ENCODE measurements at regions not wholly inside any gene's neighbourhood (a gene's known extent, or its start where the extent isn't known, plus 50 kb on each side); places are given as distances from the start of the nearest gene placed in this dataset.

GRCh38 chr2:151038516-151038915 is 223.1 kb downstream of the RBM43 start:
- Histone ChIP-seq H3K79me2 (no peaks in the 10 kb centered on the region), H3K9ac (no peak overlapping the region), H3K27ac (no peak overlapping the region), H3K27me3 (ENCODE audit: control insufficient read depth, insufficient read depth, low read length) (no peaks in the 10 kb centered on the region), H3K9me3 (ENCODE audit: control insufficient read depth, low read length) (no peaks in the 10 kb centered on the region), H3K4me1 (no peaks in the 10 kb centered on the region), H3K36me3 (ENCODE audit: control insufficient read depth, insufficient read depth, low read length) (no peaks in the 10 kb centered on the region), H2AFZ (no peak overlapping the region), H3K4me2 (ENCODE audit: low read length) (no peak overlapping the region), H3K4me3 (ENCODE audit: low read depth, low read length) (no peak overlapping the region)
- TF ChIP-seq CTCF (IDR thresholded peaks at IDR 0.05) = no peak

- Histone ChIP-seq H3K27me3 (ENCODE audit: control insufficient read depth, insufficient read depth, low read length) (no peaks in the 10 kb centered on the region), H3K27ac (no peak overlapping the region), H3K4me1 (no peaks in the 10 kb centered on the region), H3K9me3 (ENCODE audit: control insufficient read depth, low read length) (no peaks in the 10 kb centered on the region), H3K36me3 (ENCODE audit: control insufficient read depth, insufficient read depth, low read length) (no peaks in the 10 kb centered on the region), H2AFZ (no peak overlapping the region), H3K9ac (no peak overlapping the region), H3K79me2 (no peaks in the 10 kb centered on the region), H3K4me2 (ENCODE audit: low read length) (no peak overlapping the region), H3K4me3 (ENCODE audit: low read depth, low read length) (no peak overlapping the region)
- no peak for TF ChIP-seq CTCF (IDR thresholded peaks at IDR 0.05)
Observed at GRCh38 chr2:151037434-151037833, 224.2 kb downstream of the RBM43 start.

GRCh38 chr2:151033271-151034248 is 228.1 kb downstream of the RBM43 start:
- H3K79me2 ChIP-seq = no peaks in the 10 kb centered on the region
- H2AFZ ChIP-seq = no peak overlapping the region
- no peak for TF ChIP-seq CTCF (IDR thresholded peaks at IDR 0.05)
- H3K27me3 ChIP-seq (ENCODE audit: control insufficient read depth, insufficient read depth, low read length) = no peaks in the 10 kb centered on the region
- H3K27ac ChIP-seq = no peak overlapping the region
- H3K9me3 ChIP-seq (ENCODE audit: control insufficient read depth, low read length) = no peaks in the 10 kb centered on the region
- H3K9ac ChIP-seq = no peak overlapping the region
- H3K36me3 ChIP-seq (ENCODE audit: control insufficient read depth, insufficient read depth, low read length) = no peaks in the 10 kb centered on the region
- no peak overlapping the region for H3K4me2 ChIP-seq (ENCODE audit: low read length)
- H3K4me1 ChIP-seq = no peaks in the 10 kb centered on the region
- no peak overlapping the region for H3K4me3 ChIP-seq (ENCODE audit: low read depth, low read length)

- H3K4me1 ChIP-seq = no peaks in the 10 kb centered on the region
- H2AFZ ChIP-seq = no peak overlapping the region
- no peak overlapping the region for H3K4me2 ChIP-seq (ENCODE audit: low read length)
- no peak overlapping the region for H3K4me3 ChIP-seq (ENCODE audit: low read depth, low read length)
- no peak overlapping the region for H3K27ac ChIP-seq
- no peaks in the 10 kb centered on the region for H3K79me2 ChIP-seq
- no peaks in the 10 kb centered on the region for H3K36me3 ChIP-seq (ENCODE audit: control insufficient read depth, insufficient read depth, low read length)
- H3K9me3 ChIP-seq (ENCODE audit: control insufficient read depth, low read length) = no peaks in the 10 kb centered on the region
- TF ChIP-seq CTCF (IDR thresholded peaks at IDR 0.05) = no peak
- H3K9ac ChIP-seq = no peak overlapping the region
- no peaks in the 10 kb centered on the region for H3K27me3 ChIP-seq (ENCODE audit: control insufficient read depth, insufficient read depth, low read length)
Observed at GRCh38 chr2:151032741-151033191, 228.9 kb downstream of the RBM43 start.
